ENCODE measurements at regions not wholly inside any gene's neighbourhood (a gene's known extent, or its start where the extent isn't known, plus 50 kb on each side); places are given as distances from the start of the nearest gene placed in this dataset.

- TF ChIP-seq CTCF (conservative IDR thresholded peaks at IDR 0.05; ENCODE audit: low read length) (no peak), EZH2phosphoT487 (IDR thresholded peaks at IDR 0.05; ENCODE audit: borderline replicate concordance, low read depth, low read length) (no peak)
Measured at GRCh38 chr13:103157434-103158145, 91.4 kb upstream of the SLC10A2 start.

All from OCI-LY7 (cell line).